HG03103 (cell line): ENCODE measurements at regions not wholly inside any gene's neighbourhood (a gene's known extent, or its start where the extent isn't known, plus 50 kb on each side); places are given as distances from the start of the nearest gene placed in this dataset.

Experiments used
- ATAC-seq: cut with Tn5 transposase; IDR thresholded peaks from one replicate; pipeline ENCODE4 v1.9.1; 2021; ENCODE audit warnings: low read depth; ENCODE audit not compliant: unreplicated experiment

DNA sequence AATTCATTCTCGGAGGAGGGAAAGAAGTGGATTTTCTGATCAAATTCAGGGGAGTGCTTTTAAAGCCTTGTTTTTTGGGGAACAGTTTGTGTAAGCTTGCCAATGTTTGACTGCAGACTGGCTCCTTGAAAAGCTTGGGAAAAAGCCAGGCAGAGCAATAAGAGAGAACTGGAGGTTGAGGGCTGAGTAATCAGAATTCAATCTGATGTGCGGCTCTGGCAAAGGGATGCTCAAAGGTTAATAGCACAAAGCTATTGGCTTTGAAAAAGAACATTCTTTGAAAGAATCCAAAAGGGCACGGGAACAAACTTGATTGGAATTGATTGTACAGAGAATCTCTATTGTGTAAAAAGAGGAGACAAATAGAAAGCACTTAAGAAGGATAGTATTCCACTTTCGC is 279.3 kb downstream of the YTHDC2 start:
- no peak for ATAC-seq

GRCh38 chr5:113794981-113795380 is 281.5 kb downstream of the YTHDC2 start:
- ATAC-seq, result no peak

- ATAC-seq, result no peak
These were observed 287.2 kb downstream of the YTHDC2 start for GRCh38 chr5:113800686-113801085.

DNA sequence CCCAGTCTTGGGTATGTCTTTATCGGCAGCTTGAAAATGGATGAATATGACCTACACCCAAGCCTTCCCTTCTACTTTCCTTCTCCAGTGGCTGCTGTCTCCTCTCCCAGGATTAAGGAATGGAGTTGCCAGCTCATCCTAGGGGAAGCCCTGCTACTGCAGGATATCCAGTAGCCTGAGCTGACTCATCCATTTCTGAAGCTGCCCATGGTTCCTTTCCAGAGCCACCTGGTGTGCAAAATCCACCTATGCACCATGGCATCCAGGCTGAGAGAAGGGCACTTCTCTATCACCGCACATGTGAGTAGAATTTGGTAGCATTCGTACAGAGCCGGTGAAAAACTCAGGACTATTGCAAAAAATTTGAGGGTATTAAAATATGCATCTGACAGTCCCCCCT is 290.8 kb downstream of the YTHDC2 start:
- no peak for ATAC-seq

DNA sequence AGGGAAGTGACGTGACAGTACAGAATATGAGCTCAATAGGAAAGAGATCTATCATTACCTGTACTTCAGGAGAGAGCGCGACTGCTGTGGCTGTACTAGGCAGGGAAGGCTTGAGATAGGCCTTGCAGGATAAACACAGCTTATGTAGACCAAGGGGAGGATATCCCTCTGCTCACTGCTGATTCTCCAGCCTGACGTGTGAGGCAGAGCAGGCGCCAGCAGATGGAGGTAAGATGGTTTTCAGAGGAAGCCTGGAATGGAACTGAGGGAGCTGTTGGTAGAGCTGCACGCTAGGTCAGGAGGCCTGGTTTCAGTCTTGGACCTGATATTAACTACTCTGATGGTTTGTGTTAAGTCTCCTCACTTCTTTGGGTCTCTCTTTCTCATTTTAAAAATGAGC is 291.4 kb downstream of the YTHDC2 start:
- no peak for ATAC-seq

GRCh38 chr5:113806250-113806649 is 292.8 kb downstream of the YTHDC2 start:
- ATAC-seq, result no peak

DNA sequence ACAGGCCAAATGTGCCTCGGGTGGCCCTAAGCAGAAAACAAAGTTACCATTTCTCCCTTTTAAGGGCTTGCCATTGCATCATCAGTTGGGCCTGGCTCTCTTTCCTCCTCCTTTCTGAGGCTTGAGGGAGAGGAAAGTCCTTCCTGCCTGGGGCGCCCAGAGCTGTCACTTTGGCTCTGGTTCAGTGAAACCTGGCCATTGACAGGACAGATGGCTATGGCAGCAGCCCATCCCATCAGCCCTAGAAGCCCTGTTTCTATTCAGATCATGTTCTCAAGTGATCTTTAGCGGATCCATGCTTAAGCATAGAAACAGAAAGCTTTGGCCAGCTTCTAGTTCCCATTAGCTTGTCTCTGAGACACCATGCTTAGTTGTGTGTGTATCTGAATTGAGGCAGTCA is 293.4 kb downstream of the YTHDC2 start:
- no peak for ATAC-seq

GRCh38 chr5:113807427-113807991 is 294.0 kb downstream of the YTHDC2 start:
- ATAC-seq, result no peak

GRCh38 chr5:113808956-113809355 is 295.5 kb downstream of the YTHDC2 start:
- ATAC-seq, result no peak

DNA sequence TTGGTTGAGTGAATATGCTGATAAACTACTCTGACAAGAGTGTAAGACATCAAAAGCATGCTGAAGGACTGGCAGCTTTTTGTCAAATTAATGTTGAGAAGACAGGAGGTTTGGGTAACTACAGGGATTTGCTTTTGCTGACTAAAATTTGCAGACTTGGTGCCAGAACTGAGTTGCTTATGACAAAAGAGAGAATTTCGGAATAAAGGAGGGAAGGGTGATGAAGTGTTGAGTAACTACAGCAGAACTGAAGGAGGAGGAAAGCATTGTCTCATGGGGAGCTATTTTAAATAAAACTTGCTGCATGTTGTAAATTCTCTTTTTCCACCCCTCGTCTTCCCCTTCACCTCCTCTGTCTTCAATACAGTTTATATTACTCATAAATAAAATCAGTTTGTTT is 296.1 kb downstream of the YTHDC2 start:
- ATAC-seq, result no peak

- no peak for ATAC-seq
These were observed 300.0 kb downstream of the YTHDC2 start for GRCh38 chr5:113813466-113813865.

- no peak for ATAC-seq
These were observed 304.2 kb downstream of the YTHDC2 start for GRCh38 chr5:113817683-113818082.

DNA sequence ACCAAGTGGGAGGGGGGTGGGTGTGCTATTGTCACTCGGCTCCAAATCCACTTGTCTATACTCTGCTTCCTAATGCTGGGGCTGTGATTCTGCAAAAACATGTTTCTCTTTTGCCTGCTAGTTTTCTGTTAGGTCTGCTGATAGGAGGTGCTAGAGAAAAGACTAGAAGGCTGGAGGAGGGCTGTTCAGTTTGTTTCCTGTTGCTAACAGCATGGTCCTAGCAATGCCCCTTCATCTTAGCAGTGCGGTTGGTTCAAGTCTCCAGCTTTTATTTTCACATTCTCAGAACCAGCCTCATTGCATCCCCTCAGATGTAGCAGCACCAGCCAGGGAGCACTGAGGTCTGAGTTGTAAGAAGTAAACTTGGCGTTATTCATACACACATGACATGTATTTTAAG is 310.2 kb downstream of the YTHDC2 start:
- no peak for ATAC-seq

DNA sequence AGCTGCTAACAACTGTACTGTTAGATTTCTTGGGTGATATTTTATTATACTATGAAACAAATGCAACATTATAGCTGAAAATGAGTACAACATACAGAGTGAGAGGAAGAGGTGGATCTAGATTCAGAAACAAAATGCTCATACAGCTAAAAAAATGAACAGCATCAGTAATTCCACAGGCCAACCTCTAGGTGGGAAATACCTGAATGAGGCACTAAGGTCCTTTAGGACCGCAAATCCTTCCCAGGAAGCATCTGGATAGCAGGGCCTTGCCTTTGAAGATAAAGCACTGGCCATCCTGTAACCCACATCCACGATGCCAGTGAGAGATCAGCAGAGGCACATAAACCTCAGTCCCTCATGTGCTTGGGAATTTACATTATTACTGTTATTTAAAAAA is 310.8 kb downstream of the YTHDC2 start:
- no peak for ATAC-seq

DNA sequence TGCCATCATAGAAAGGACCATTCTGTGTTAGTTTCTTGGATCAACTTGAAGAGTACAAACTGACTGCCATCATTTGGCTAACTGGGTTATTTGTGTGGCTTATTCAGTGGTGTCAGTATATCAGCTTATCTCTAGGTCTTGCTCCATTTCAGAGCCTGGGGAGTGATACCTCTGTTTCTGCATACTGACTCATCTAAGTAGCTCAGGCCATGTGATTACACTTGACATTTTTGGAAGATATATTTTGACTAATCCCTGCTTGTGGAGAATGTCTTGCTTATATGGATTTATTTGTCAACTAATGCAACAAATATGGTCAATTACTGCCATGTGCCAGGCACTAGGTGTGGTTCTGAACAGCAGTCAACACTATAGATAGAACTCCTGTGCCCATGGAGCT is 311.7 kb downstream of the YTHDC2 start:
- ATAC-seq, result no peak

- ATAC-seq, result no peak
These were observed 333.4 kb downstream of the YTHDC2 start for GRCh38 chr5:113846941-113847340.

DNA sequence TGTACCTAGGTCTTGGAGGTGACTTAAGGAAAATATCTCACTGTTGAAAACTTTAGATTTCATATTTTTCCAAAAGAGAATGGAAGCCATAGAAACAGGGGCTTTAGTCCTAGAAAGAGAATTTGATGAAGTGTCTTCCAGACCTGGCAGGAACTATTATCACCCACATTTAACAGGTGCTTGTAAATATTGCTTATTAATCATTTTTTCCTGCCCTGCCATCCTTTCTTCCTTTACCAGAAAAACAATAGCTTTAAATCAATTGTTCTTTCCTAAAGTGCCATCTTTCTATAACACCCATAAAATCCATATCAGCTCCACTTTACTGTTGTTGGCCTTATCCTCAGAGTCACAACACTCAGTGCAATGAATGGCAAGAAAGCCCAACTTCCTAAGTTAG is 350.9 kb downstream of the YTHDC2 start:
- ATAC-seq, result no peak

- no peak for ATAC-seq
These were observed 353.3 kb downstream of the YTHDC2 start for GRCh38 chr5:113866763-113867162.

- no peak for ATAC-seq
These were observed 356.1 kb downstream of the YTHDC2 start for GRCh38 chr5:113869611-113870010.

DNA sequence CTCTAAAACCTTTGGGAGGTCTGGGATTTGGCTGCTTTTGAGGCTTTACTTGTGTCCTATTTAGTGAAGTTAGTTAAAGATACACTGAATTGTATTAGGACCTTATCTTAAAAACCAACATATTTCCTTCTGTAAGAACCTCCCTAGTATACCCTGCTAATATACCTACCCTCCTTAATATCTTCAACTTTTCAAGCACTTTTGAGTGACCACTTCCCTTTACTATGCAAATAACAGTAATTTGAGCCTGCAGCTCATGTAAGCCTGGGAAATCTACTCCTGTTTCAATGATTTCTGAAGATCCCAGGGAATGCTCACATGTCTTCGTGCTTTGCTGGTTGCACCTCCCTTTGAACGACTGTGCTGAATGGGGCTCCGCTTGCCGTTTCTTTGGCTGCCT is 358.5 kb downstream of the YTHDC2 start:
- ATAC-seq, result no peak

DNA sequence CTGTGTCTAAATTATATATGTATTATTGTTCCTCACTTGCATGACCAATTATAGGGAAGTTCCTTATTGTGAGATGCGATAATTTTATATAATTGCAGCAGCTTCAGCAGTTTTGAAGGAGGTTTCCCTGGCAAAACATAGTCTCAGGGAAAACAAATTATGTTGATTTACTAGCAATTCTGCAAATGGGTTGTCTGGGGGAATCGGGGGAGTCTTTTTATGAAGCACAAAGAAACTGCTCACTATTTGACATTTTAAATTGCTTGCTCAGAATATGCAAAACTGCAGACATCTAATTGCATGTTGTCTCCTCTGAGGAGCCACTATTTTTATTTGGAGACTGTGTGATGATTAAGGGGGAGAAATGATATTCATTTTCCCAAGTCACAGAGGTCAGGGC is 361.6 kb downstream of the YTHDC2 start:
- ATAC-seq, result no peak

DNA sequence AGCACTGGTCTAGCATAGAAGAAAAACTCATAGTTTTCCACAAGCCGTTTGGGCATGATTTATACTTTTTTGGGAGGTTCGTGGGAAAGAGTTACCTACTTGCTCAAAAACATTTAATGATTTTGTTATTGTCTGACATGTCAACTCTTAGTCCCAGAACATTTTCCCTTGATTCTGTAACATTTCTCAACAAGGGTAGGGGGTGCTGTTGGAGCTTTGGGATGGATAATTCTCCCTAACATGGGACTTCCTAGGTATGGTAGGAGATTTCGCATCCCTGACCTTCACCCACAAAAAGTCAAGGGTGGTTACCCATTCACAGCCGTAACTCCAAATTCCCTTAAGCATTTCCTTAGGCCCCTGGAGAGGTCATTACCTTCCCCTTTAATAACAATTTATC is 378.0 kb downstream of the YTHDC2 start:
- ATAC-seq, result no peak

DNA sequence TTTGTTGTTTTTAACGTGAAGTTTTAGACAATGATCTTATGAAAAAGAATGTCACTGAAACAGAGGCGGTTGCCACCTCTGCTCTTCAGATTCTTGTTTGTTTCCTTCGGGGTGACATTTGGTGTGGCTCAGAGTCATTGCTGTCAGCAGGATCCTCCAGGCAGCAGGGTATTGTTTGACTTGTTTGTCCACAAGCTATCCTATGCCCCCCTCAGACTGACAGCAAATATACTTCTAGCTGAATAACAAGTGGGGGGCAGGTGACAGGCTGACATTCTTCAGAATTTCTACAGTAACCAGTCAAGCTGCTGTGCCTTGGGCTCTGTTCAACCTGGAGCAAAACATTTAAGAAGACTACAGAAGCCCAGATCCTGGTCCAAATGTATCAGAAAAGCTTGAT is 383.3 kb downstream of the YTHDC2 start:
- ATAC-seq, result no peak
